Loucy (cell line): ENCODE measurements at regions not wholly inside any gene's neighbourhood (a gene's known extent, or its start where the extent isn't known, plus 50 kb on each side); places are given as distances from the start of the nearest gene placed in this dataset.

Source experiments
- H2AFZ ChIP-seq: fragments of 200-600 bp; sonication (generic); 2 replicates; pipeline ENCODE4 v1.6.0; 2016; ENCODE audit warnings: antibody characterized with exemption, mild to moderate bottlenecking, low read length, moderate library complexity
- H3F3A ChIP-seq: fragments of 200-600 bp; 2 replicates; pipeline ENCODE4 v1.6.0; 2016; ENCODE audit warnings: antibody characterized with exemption, low read depth, mild to moderate bottlenecking
- H3K27me3 ChIP-seq: fragments of 200-600 bp; sonication (generic); 2 replicates; pipeline ENCODE4 v1.6.1; 2014; ENCODE audit warnings: low read length, mild to moderate bottlenecking; ENCODE audit not compliant: insufficient read depth, poor library complexity, severe bottlenecking
- H3K36me3 ChIP-seq: fragments of 200-600 bp; sonication (generic); 2 replicates; pipeline ENCODE4 v1.6.1; 2016; ENCODE audit warnings: low read length; ENCODE audit not compliant: insufficient read depth
- H3K4me1 ChIP-seq: fragments of 200-600 bp; sonication (generic); 2 replicates; pipeline ENCODE4 v1.5.1; 2014; ENCODE audit warnings: low read length, mild to moderate bottlenecking; ENCODE audit not compliant: insufficient read depth, poor library complexity, severe bottlenecking
- H3K4me2 ChIP-seq: fragments of 200-600 bp; sonication (generic); 2 replicates; pipeline ENCODE4 v1.6.0; 2014; ENCODE audit warnings: antibody characterized with exemption, low read length, low read depth, mild to moderate bottlenecking; ENCODE audit not compliant: poor library complexity, severe bottlenecking
- H3K4me3 ChIP-seq: fragments of 200-600 bp; sonication (generic); 2 replicates; pipeline ENCODE4 v1.5.1; 2014; ENCODE audit warnings: low read length, mild to moderate bottlenecking, mixed read lengths; ENCODE audit not compliant: poor library complexity, severe bottlenecking
- H3K79me2 ChIP-seq: fragments of 200-600 bp; sonication (generic); 2 replicates; pipeline ENCODE4 v1.6.1; 2014; ENCODE audit warnings: low read length; ENCODE audit not compliant: insufficient read depth
- H3K9ac ChIP-seq: fragments of 200-600 bp; sonication (generic); 2 replicates; pipeline ENCODE4 v1.6.0; 2014; ENCODE audit warnings: mild to moderate bottlenecking, low read depth, low read length, moderate library complexity; ENCODE audit not compliant: poor library complexity, severe bottlenecking
- H3K9me2 ChIP-seq: fragments of 200-600 bp; sonication (generic); replicated peaks from 2 replicates; pipeline ENCODE4 v1.6.1; 2016; ENCODE audit warnings: low read depth, low read length, mixed read lengths
- H3K9me3 ChIP-seq: fragments of 200-600 bp; sonication (generic); 2 replicates; pipeline ENCODE4 v1.6.1; 2014; ENCODE audit warnings: mild to moderate bottlenecking, antibody characterized with exemption, low read length, low read depth; ENCODE audit not compliant: insufficient read depth
- H4K20me1 ChIP-seq: fragments of 200-600 bp; sonication (generic); 2 replicates; pipeline ENCODE4 v1.6.0; 2014; ENCODE audit warnings: antibody characterized with exemption, low read length, mild to moderate bottlenecking; ENCODE audit not compliant: insufficient read depth, poor library complexity, severe bottlenecking
- EZH2phosphoT487 ChIP-seq: fragments of 200-600 bp; IDR thresholded peaks from 2 replicates; pipeline ENCODE4 v1.6.1; 2018; ENCODE audit warnings: antibody characterized with exemption, mild to moderate bottlenecking, moderate library complexity, borderline replicate concordance
- TF ChIP-seq, protein P1 (sequence below): fragments of 200-600 bp; sonication (generic); conservative IDR thresholded peaks from 2 replicates; pipeline ENCODE4 v1.5.1; 2014; ENCODE audit warnings: mild to moderate bottlenecking, antibody characterized with exemption, low read length

DNA sequence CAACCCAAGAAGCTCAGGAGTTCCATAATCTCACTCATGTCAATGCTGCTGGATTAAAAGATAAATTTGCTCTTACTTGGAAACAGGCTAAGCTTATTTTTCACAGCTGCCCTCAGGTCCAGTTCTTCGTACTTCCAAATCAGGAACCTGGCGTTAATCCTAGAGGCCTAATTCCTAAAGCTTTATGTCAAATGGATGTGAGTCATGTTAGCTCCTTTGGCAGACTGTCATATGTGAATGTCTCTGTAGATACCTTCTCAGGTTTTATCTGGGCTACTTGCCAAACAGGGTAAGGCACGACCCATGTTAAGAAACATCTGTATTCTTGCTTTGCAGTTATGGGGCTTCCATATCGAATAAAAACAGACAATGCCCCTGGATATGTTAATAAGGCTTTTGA is 504.6 kb downstream of the ALG10 start:
- Histone ChIP-seq H3K9me3 (peaks cover 3% of the 10 kb centered on the region), H3K36me3 (no peaks in the 10 kb centered on the region), H3K9ac (no peak overlapping the region), H3K9me2 (no peaks in the 10 kb centered on the region), H3K4me1 (no peaks in the 10 kb centered on the region), H2AFZ (no peak overlapping the region), H3K79me2 (no peaks in the 10 kb centered on the region), H3K4me2 (no peak overlapping the region), H3F3A (no peaks in the 10 kb centered on the region), H3K4me3 (no peak overlapping the region), H4K20me1 (no peaks in the 10 kb centered on the region), H3K27me3 (no peaks in the 10 kb centered on the region)
- TF ChIP-seq, protein P1, sequence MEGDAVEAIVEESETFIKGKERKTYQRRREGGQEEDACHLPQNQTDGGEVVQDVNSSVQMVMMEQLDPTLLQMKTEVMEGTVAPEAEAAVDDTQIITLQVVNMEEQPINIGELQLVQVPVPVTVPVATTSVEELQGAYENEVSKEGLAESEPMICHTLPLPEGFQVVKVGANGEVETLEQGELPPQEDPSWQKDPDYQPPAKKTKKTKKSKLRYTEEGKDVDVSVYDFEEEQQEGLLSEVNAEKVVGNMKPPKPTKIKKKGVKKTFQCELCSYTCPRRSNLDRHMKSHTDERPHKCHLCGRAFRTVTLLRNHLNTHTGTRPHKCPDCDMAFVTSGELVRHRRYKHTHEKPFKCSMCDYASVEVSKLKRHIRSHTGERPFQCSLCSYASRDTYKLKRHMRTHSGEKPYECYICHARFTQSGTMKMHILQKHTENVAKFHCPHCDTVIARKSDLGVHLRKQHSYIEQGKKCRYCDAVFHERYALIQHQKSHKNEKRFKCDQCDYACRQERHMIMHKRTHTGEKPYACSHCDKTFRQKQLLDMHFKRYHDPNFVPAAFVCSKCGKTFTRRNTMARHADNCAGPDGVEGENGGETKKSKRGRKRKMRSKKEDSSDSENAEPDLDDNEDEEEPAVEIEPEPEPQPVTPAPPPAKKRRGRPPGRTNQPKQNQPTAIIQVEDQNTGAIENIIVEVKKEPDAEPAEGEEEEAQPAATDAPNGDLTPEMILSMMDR: no peak
- no peak for TF ChIP-seq EZH2phosphoT487

DNA sequence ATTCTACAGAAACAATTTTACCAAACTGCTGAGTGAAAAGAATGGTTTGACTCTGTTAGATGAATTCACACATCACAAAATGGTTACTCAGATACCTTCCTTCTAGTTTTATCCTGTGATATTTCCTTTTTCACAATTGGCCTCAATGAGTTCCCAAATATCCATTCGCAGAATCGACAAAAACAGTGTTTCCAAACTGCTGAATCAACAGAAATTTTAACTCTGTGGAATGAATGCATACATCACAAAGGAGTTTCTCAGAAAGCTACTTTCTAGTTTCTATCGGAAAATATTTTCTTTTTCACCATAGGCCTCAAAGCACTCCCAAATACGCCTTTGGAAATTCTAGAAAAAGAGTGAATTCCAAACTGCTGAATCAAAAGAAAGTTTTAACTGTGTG is 525.0 kb downstream of the ALG10 start:
- no peaks in the 10 kb centered on the region for H3K79me2 ChIP-seq
- TF ChIP-seq, protein P1: no peak
- TF ChIP-seq EZH2phosphoT487: no peak
- no peak overlapping the region for H3K9ac ChIP-seq
- H3K9me2 ChIP-seq: no peaks in the 10 kb centered on the region
- H4K20me1 ChIP-seq: no peaks in the 10 kb centered on the region
- no peaks in the 10 kb centered on the region for H3K36me3 ChIP-seq
- no peaks in the 10 kb centered on the region for H3F3A ChIP-seq
- H3K4me3 ChIP-seq: no peak overlapping the region
- H3K27me3 ChIP-seq: no peaks in the 10 kb centered on the region
- H3K4me1 ChIP-seq: no peaks in the 10 kb centered on the region
- no peak overlapping the region for H2AFZ ChIP-seq
- no peak overlapping the region for H3K4me2 ChIP-seq
- peaks cover 34% of the 10 kb centered on the region for H3K9me3 ChIP-seq

DNA sequence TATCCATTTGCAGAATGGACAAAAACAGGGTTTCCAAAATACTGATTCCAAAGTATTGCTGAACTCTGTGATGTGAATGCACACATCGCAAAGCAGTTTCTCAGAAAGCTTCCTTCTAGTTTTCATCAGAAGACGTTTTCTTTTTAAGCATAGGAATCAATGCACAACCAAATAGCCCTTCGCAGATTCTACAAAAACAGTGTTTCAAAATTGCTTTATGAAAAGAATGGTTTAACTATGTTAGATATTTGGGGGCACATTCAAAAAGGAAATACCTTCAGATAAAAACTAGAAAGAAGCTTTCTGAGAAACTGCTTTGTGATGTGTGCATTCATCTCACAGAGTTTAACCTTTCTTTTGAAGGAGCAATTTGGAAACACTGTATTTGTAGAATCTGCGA is 569.7 kb downstream of the ALG10 start:
- Histone ChIP-seq H4K20me1 (no peaks in the 10 kb centered on the region), H3K79me2 (no peaks in the 10 kb centered on the region), H3K9me3 (peaks cover 35% of the 10 kb centered on the region; the same call in 1 of the 2 replicates), H3K9ac (no peak overlapping the region), H3K36me3 (no peaks in the 10 kb centered on the region), H3K4me2 (no peak overlapping the region), H3F3A (no peaks in the 10 kb centered on the region), H2AFZ (no peak overlapping the region), H3K4me3 (no peak overlapping the region), H3K9me2 (no peaks in the 10 kb centered on the region), H3K4me1 (no peaks in the 10 kb centered on the region), H3K27me3 (no peaks in the 10 kb centered on the region)
- TF ChIP-seq EZH2phosphoT487: no peak
- TF ChIP-seq, protein P1: no peak
